ENCODE measurements at regions not wholly inside any gene's neighbourhood (a gene's known extent, or its start where the extent isn't known, plus 50 kb on each side); places are given as distances from the start of the nearest gene placed in this dataset.

GRCh38 chr4:170248029-170248428 is 158.3 kb upstream of the AADAT start:
- Histone ChIP-seq H3K27me3 (replicated peaks; ENCODE audit: control insufficient read depth, insufficient read depth, low read length) (no peaks in the 10 kb centered on the region), H3K9me3 (no peaks in the 10 kb centered on the region), H3K4me1 (no peaks in the 10 kb centered on the region), H3K36me3 (ENCODE audit: control insufficient read depth, insufficient read depth, low read length) (no peaks in the 10 kb centered on the region), H3K4me3 (ENCODE audit: low read depth, low read length) (no peak overlapping the region)
- no TSS peak for BruUV-seq (replicated peaks)
- no peak for TF ChIP-seq CTCF (IDR thresholded peaks at IDR 0.05; ENCODE audit: insufficient read depth in 1 of 2, low read depth in 1 of 2, low read length in 1 of 2, severe bottlenecking in 1 of 2, unreplicated experiment in 1 of 2)
- ChIA-PET POLR2A (no interaction called here), CTCF (no interaction called here)
- H3K27me3 Mint-ChIP-seq (ENCODE audit: insufficient read depth, unreplicated experiment) = peaks cover 6% of the 10 kb centered on the region
- no peak overlapping the region for H3K27ac Mint-ChIP-seq (ENCODE audit: unreplicated experiment)
- peaks cover 5% of the 10 kb centered on the region for H3K4me1 Mint-ChIP-seq (ENCODE audit: low read depth, unreplicated experiment)
- intact Hi-C loops (cut with micrococcal nuclease; ENCODE audit: unreplicated experiment) = no loop called here
- H3K4me3 Mint-ChIP-seq (ENCODE audit: unreplicated experiment) = no peak overlapping the region
- H3K36me3 Mint-ChIP-seq (ENCODE audit: insufficient read depth, unreplicated experiment) = no peaks in the 10 kb centered on the region
- no peak for DNase-seq
- no peaks in the 10 kb centered on the region for H3K9me3 Mint-ChIP-seq (ENCODE audit: unreplicated experiment)

GRCh38 chr4:170247596-170247995 is 157.8 kb upstream of the AADAT start:
- Mint-ChIP-seq H3K9me3 (ENCODE audit: unreplicated experiment) (no peaks in the 10 kb centered on the region), H3K27me3 (ENCODE audit: insufficient read depth, unreplicated experiment) (peaks cover 6% of the 10 kb centered on the region), H3K4me3 (ENCODE audit: unreplicated experiment) (no peak overlapping the region), H3K27ac (ENCODE audit: unreplicated experiment) (no peak overlapping the region), H3K4me1 (ENCODE audit: low read depth, unreplicated experiment) (peaks cover 5% of the 10 kb centered on the region), H3K36me3 (ENCODE audit: insufficient read depth, unreplicated experiment) (no peaks in the 10 kb centered on the region)
- CTCF ChIA-PET = no interaction called here
- Histone ChIP-seq H3K4me1 (no peaks in the 10 kb centered on the region), H3K27me3 (replicated peaks; ENCODE audit: control insufficient read depth, insufficient read depth, low read length) (no peaks in the 10 kb centered on the region), H3K36me3 (ENCODE audit: control insufficient read depth, insufficient read depth, low read length) (no peaks in the 10 kb centered on the region), H3K4me3 (ENCODE audit: low read depth, low read length) (no peak overlapping the region), H3K9me3 (no peaks in the 10 kb centered on the region)
- BruUV-seq (replicated peaks) = no TSS peak
- intact Hi-C loops (cut with micrococcal nuclease; ENCODE audit: unreplicated experiment) = no loop called here
- POLR2A ChIA-PET = no interaction called here
- no peak for DNase-seq
- TF ChIP-seq CTCF (IDR thresholded peaks at IDR 0.05; ENCODE audit: insufficient read depth in 1 of 2, low read depth in 1 of 2, low read length in 1 of 2, severe bottlenecking in 1 of 2, unreplicated experiment in 1 of 2) = no peak

- no peak for TF ChIP-seq CTCF (IDR thresholded peaks at IDR 0.05; ENCODE audit: insufficient read depth in 1 of 2, low read depth in 1 of 2, low read length in 1 of 2, severe bottlenecking in 1 of 2, unreplicated experiment in 1 of 2)
Measured at GRCh38 chr4:170243662-170244288, 154.0 kb upstream of the AADAT start.

More at GRCh38 chr4:170243662-170244288, 154.0 kb upstream of the AADAT start:
- Histone ChIP-seq H3K36me3 (ENCODE audit: control insufficient read depth, insufficient read depth, low read length) (no peaks in the 10 kb centered on the region), H3K27me3 (replicated peaks; ENCODE audit: control insufficient read depth, insufficient read depth, low read length) (no peaks in the 10 kb centered on the region), H3K4me1 (no peaks in the 10 kb centered on the region), H3K9me3 (no peaks in the 10 kb centered on the region), H3K4me3 (ENCODE audit: low read depth, low read length) (no peak overlapping the region)
- no peak overlapping the region for H3K27ac Mint-ChIP-seq (ENCODE audit: unreplicated experiment)
- ChIA-PET CTCF (interaction anchor here (0.8 kb wide), 1 partner anchor 16 kb away, joined by 3 read pairs; no protein-coding TSS in a partner anchor), POLR2A (no interaction called here)
- intact Hi-C loops (cut with micrococcal nuclease; ENCODE audit: unreplicated experiment) = no loop called here
- no peaks in the 10 kb centered on the region for H3K9me3 Mint-ChIP-seq (ENCODE audit: unreplicated experiment)
- H3K4me1 Mint-ChIP-seq (ENCODE audit: low read depth, unreplicated experiment) = peaks cover 5% of the 10 kb centered on the region
- H3K36me3 Mint-ChIP-seq (ENCODE audit: insufficient read depth, unreplicated experiment) = no peaks in the 10 kb centered on the region
- no TSS peak for BruUV-seq (replicated peaks)
- no peak overlapping the region for H3K4me3 Mint-ChIP-seq (ENCODE audit: unreplicated experiment)
- H3K27me3 Mint-ChIP-seq (ENCODE audit: insufficient read depth, unreplicated experiment) = peaks cover 6% of the 10 kb centered on the region
- DNase-seq = no peak
